OCI-LY7 (cell line): ENCODE measurements at regions not wholly inside any gene's neighbourhood (a gene's known extent, or its start where the extent isn't known, plus 50 kb on each side); places are given as distances from the start of the nearest gene placed in this dataset.

ENCODE experiments used
- BruUV-seq: library from RNA; stranded (reverse); fragments of 400-500 nt; replicated peaks from 2 replicates; lab custom pipeline; 2021; lab: Mats Ljungman, UMichigan
- CTCF ChIA-PET: fragments of 300-600 bp; sonication (Branson Sonifier 250); formaldehyde crosslinking; loops from one replicate; lab custom pipeline; 2022; ENCODE audit warnings: antibody characterized with exemption; ENCODE audit not compliant: unreplicated experiment; lab: Charles Lee
- POLR2A ChIA-PET: fragments of 300-600 bp; sonication (Branson Sonifier 250); formaldehyde crosslinking; loops from one replicate; lab custom pipeline; 2022; ENCODE audit warnings: antibody characterized with exemption; lab: Charles Lee
- DNase-seq: peaks from one replicate; pipeline ENCODE4 v3.0.0-alpha.2; 2015; ENCODE audit warnings: low spot score
- H2AFZ ChIP-seq: fragments of 200-600 bp; sonication (generic), shearing (Covaris generic); 2 replicates; pipeline ENCODE4 v1.6.1; 2014; ENCODE audit warnings: mild to moderate bottlenecking, antibody characterized with exemption, low read length, moderate library complexity
- H3K27ac ChIP-seq: fragments of 200-600 bp; sonication (generic); 2 replicates; pipeline ENCODE4 v1.5.1; 2014; ENCODE audit warnings: mixed run types, low read depth, mild to moderate bottlenecking, moderate library complexity, low read length, inconsistent platforms; ENCODE audit not compliant: poor library complexity, severe bottlenecking
- H3K36me3 ChIP-seq: fragments of 200-600 bp; sonication (generic); 2 replicates; pipeline ENCODE4 v1.6.1; 2014; ENCODE audit warnings: mild to moderate bottlenecking, antibody characterized with exemption, low read length, moderate library complexity, mixed read lengths; ENCODE audit not compliant: insufficient read depth
- H3K4me1 ChIP-seq: fragments of 200-600 bp; sonication (generic); 2 replicates; pipeline ENCODE4 v1.5.1; 2014; ENCODE audit warnings: mild to moderate bottlenecking, low read length; ENCODE audit not compliant: insufficient read depth, poor library complexity, severe bottlenecking
- H3K4me2 ChIP-seq: fragments of 200-600 bp; sonication (generic); 2 replicates; pipeline ENCODE4 v1.6.1; 2014; ENCODE audit warnings: mild to moderate bottlenecking, low read length
- H3K4me3 ChIP-seq: fragments of 200-600 bp; sonication (generic); 2 replicates; pipeline ENCODE4 v1.5.1; 2014; ENCODE audit warnings: mild to moderate bottlenecking, low read depth, low read length; ENCODE audit not compliant: poor library complexity, severe bottlenecking
- H3K79me2 ChIP-seq: fragments of 200-600 bp; sonication (generic); 2 replicates; pipeline ENCODE4 v1.6.1; 2016; ENCODE audit warnings: low read depth, mild to moderate bottlenecking, low read length, moderate library complexity, mixed read lengths; ENCODE audit not compliant: insufficient read depth
- H3K9me2 ChIP-seq: fragments of 200-600 bp; sonication (generic); 2 replicates; pipeline ENCODE4 v1.6.1; 2016; ENCODE audit warnings: mild to moderate bottlenecking, low read length, mixed read lengths; ENCODE audit not compliant: insufficient read depth
- H3K9me3 ChIP-seq: fragments of 200-600 bp; sonication (generic); 2 replicates; pipeline ENCODE4 v1.6.1; 2014; ENCODE audit warnings: mild to moderate bottlenecking, mixed run types, low read length, mixed read lengths
- H4K20me1 ChIP-seq: fragments of 200-600 bp; sonication (generic); 2 replicates; pipeline ENCODE4 v1.6.1; 2014; ENCODE audit warnings: mild to moderate bottlenecking, antibody characterized with exemption, low read length, moderate library complexity, mixed read lengths; ENCODE audit not compliant: insufficient read depth
- EZH2phosphoT487 ChIP-seq: fragments of 200-600 bp; sonication (generic); IDR thresholded peaks from 2 replicates; pipeline ENCODE4 v1.6.1; 2018; ENCODE audit warnings: low read depth, borderline replicate concordance, mild to moderate bottlenecking, mixed run types, antibody characterized with exemption, low read length, moderate library complexity, mixed read lengths
- intact Hi-C: fragments of 100-400 bp; cut with micrococcal nuclease; formaldehyde crosslinking; loops from one replicate; pipeline ENCODE4 v1.10.0; 2022; ENCODE audit not compliant: unreplicated experiment
- TF ChIP-seq, protein P1 (sequence below): fragments of 200-600 bp; sonication (generic); conservative IDR thresholded peaks from 2 replicates; pipeline ENCODE4 v1.5.1; 2014; ENCODE audit warnings: mild to moderate bottlenecking, antibody characterized with exemption, low read length, moderate library complexity, mixed read lengths

DNA sequence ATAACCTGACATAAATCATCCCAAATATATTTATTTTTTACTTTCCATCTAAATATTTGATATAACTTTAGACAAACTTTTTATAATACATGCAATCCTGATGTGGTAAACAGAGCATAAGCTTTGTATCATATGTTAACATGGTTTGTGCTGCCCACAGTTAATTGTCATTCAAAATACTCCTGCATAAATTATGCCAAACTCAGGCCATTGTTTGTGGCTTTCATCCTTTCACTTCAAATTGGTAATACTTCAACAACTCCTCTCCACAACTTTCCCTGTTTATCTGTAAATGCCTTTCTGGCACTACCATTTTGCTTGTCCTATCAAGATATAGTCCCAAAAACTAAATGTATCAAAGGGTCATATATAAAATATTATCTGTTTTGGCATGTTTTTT is 586.7 kb downstream of the HINT1 start:
- POLR2A ChIA-PET = no interaction called here
- no peaks in the 10 kb centered on the region for H3K79me2 ChIP-seq
- no peaks in the 10 kb centered on the region for H3K36me3 ChIP-seq
- no peak for DNase-seq
- intact Hi-C loops = no loop called here
- no peaks in the 10 kb centered on the region for H3K9me3 ChIP-seq
- TF ChIP-seq, protein P1, sequence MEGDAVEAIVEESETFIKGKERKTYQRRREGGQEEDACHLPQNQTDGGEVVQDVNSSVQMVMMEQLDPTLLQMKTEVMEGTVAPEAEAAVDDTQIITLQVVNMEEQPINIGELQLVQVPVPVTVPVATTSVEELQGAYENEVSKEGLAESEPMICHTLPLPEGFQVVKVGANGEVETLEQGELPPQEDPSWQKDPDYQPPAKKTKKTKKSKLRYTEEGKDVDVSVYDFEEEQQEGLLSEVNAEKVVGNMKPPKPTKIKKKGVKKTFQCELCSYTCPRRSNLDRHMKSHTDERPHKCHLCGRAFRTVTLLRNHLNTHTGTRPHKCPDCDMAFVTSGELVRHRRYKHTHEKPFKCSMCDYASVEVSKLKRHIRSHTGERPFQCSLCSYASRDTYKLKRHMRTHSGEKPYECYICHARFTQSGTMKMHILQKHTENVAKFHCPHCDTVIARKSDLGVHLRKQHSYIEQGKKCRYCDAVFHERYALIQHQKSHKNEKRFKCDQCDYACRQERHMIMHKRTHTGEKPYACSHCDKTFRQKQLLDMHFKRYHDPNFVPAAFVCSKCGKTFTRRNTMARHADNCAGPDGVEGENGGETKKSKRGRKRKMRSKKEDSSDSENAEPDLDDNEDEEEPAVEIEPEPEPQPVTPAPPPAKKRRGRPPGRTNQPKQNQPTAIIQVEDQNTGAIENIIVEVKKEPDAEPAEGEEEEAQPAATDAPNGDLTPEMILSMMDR = no peak
- TF ChIP-seq EZH2phosphoT487 = no peak
- H3K4me1 ChIP-seq = no peaks in the 10 kb centered on the region
- no peaks in the 10 kb centered on the region for H4K20me1 ChIP-seq
- H3K27ac ChIP-seq = no peak overlapping the region
- CTCF ChIA-PET = no interaction called here
- no TSS peak for BruUV-seq
- no peaks in the 10 kb centered on the region for H3K9me2 ChIP-seq
- H3K4me2 ChIP-seq = no peak overlapping the region
- H2AFZ ChIP-seq = no peak overlapping the region
- no peak overlapping the region for H3K4me3 ChIP-seq

DNA sequence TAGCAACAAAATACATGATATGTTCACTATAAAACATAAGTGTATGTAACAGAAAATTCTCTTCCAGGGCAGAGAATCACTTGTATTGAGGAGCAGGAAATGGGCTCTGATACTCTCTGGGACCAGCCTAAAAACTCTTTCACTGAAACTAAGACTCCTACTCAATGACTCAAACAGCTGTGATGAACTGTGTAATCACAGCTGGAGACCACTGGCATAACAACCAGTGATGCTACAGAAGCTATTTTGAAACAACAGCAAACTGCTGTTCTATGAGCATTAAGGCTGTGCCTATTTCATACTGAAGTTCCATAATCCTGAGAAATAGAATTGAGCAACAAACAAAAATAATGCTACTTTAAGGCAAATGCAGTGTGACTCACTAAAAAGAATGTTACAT is 594.0 kb downstream of the HINT1 start:
- no peak for DNase-seq
- no peak overlapping the region for H3K4me3 ChIP-seq
- H3K36me3 ChIP-seq = no peaks in the 10 kb centered on the region
- H3K9me2 ChIP-seq = no peaks in the 10 kb centered on the region
- TF ChIP-seq, protein P1 = no peak
- TF ChIP-seq EZH2phosphoT487 = no peak
- no peak overlapping the region for H2AFZ ChIP-seq
- H3K79me2 ChIP-seq = no peaks in the 10 kb centered on the region
- ChIA-PET POLR2A (no interaction called here), CTCF (no interaction called here)
- no peaks in the 10 kb centered on the region for H3K4me1 ChIP-seq
- H4K20me1 ChIP-seq = no peaks in the 10 kb centered on the region
- BruUV-seq = no TSS peak
- H3K9me3 ChIP-seq = no peaks in the 10 kb centered on the region
- intact Hi-C loops = no loop called here
- H3K27ac ChIP-seq = no peak overlapping the region
- H3K4me2 ChIP-seq = no peak overlapping the region

DNA sequence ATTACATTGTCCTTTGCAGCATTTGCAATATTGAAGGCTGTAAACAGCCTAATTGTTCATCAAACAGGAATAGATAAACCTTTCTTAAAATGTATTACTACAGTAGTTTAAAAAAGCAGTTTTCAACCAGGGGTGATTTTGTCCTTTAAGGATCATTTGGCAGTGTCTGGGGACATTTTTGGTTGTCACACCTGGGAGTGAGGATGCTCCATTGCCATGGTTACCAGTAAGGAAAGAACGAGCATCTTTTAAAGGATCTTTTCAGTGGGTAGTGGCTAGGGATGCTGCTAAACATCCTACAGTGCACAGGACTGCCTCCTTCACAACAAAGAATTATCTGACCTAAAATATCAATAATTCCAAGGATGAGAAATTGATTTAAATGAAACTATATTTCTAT is 596.3 kb downstream of the HINT1 start:
- no peak overlapping the region for H3K4me3 ChIP-seq
- BruUV-seq = no TSS peak
- no peaks in the 10 kb centered on the region for H3K4me1 ChIP-seq
- H2AFZ ChIP-seq = no peak overlapping the region
- intact Hi-C loops = no loop called here
- DNase-seq = no peak
- no peak overlapping the region for H3K27ac ChIP-seq
- ChIA-PET POLR2A (no interaction called here), CTCF (no interaction called here)
- H3K9me3 ChIP-seq = no peaks in the 10 kb centered on the region
- H3K4me2 ChIP-seq = no peak overlapping the region
- TF ChIP-seq EZH2phosphoT487 = no peak
- TF ChIP-seq, protein P1 = no peak
- no peaks in the 10 kb centered on the region for H3K36me3 ChIP-seq
- H3K9me2 ChIP-seq = no peaks in the 10 kb centered on the region
- H4K20me1 ChIP-seq = no peaks in the 10 kb centered on the region
- H3K79me2 ChIP-seq = no peaks in the 10 kb centered on the region
